Gastroesophageal sphincter (tissue), 3 donors: ENCODE measurements at regions not wholly inside any gene's neighbourhood (a gene's known extent, or its start where the extent isn't known, plus 50 kb on each side); places are given as distances from the start of the nearest gene placed in this dataset.
"Not testable (repeated sequence)": the region's sequence is repeated elsewhere in the genome, so short reads cannot be mapped to it uniquely, and the experiment has no call there.

Experiments used
- POLR2A ChIP-seq, 2 donors: fragments of 450-650 bp; IDR thresholded peaks; one replicate each; pipeline ENCODE4 v1.6.1; 2017; ENCODE audit warnings: antibody characterized with exemption in 2 of 2, mild to moderate bottlenecking in 2 of 2, moderate library complexity in 1 of 2
- POLR2AphosphoS5 ChIP-seq: sonication (generic); formaldehyde crosslinking; IDR thresholded peaks from one replicate; pipeline ENCODE4 v1.6.1; 2017; ENCODE audit warnings: antibody characterized with exemption
- TF ChIP-seq, protein P1 (sequence below), 4 experiments: fragments of 200-600 bp in 2 of 4; fragments of 450-650 bp in 2 of 4; sonication (generic) in 1 of 4; IDR thresholded peaks; one replicate each; pipeline ENCODE4 v1.5.1; 2017 to 2019; ENCODE audit warnings: antibody characterized with exemption in 4 of 4, mild to moderate bottlenecking in 2 of 4, moderate library complexity in 2 of 4

DNA sequence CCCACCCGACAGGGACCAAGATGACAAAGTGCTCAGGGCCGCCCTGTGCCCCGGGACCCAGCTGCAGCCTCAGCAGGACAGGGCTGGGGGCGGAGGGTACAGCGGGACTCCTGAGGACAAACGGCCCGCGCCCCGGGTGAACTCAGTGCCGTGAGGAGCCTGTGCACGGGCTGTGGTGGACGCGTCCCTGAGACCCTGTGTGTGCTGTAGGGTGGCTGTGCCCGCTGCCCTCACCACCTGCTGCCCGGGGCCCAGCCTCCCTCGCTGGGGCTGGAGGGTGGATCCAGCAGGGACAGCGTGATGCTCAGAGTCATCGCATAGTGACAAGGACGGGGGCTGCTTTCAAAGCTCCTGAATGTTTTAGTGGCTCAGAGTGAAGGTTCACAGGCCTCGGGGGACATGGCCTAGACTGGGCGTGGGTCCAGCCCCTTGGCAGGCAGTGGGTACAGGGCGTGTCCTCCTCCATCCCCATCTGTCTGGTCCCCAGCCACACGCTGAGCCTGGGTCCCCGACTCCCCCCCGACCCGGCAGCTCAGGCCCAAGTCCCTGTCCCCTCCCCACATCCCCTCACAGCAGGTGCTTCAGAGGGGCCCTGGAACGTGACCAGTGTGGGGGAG lies 172.7 kb downstream of the TMEM121 start:
- TF ChIP-seq, protein P1, sequence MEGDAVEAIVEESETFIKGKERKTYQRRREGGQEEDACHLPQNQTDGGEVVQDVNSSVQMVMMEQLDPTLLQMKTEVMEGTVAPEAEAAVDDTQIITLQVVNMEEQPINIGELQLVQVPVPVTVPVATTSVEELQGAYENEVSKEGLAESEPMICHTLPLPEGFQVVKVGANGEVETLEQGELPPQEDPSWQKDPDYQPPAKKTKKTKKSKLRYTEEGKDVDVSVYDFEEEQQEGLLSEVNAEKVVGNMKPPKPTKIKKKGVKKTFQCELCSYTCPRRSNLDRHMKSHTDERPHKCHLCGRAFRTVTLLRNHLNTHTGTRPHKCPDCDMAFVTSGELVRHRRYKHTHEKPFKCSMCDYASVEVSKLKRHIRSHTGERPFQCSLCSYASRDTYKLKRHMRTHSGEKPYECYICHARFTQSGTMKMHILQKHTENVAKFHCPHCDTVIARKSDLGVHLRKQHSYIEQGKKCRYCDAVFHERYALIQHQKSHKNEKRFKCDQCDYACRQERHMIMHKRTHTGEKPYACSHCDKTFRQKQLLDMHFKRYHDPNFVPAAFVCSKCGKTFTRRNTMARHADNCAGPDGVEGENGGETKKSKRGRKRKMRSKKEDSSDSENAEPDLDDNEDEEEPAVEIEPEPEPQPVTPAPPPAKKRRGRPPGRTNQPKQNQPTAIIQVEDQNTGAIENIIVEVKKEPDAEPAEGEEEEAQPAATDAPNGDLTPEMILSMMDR (IDR thresholded peaks at IDR 0.05): not testable (repeated sequence)
- not testable (repeated sequence) for TF ChIP-seq POLR2A (IDR thresholded peaks at IDR 0.05); POLR2AphosphoS5
